ENCODE measurements at regions not wholly inside any gene's neighbourhood (a gene's known extent, or its start where the extent isn't known, plus 50 kb on each side); places are given as distances from the start of the nearest gene placed in this dataset.

DNA sequence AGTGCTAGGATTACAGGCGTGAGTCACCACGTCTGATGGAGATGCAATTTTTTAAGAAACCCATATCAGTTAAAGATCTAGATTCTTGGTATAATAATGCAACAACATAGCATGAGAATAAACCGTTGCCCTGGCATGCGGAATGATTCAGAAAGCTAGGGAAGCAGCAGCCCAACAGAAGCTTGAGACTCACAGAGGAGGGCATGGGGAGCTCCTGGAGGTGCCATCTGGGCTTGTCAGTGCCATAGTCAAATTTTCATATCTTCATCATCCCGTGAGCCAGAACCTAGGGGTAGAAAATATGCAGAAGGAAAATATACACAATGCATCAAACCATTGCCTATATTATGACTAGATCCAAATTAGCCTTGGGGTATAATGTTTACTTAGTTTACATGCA is 118.7 kb upstream of the ADAMTS16 start:
- TF ChIP-seq SIN3A (IDR thresholded peaks at IDR 0.05; ENCODE audit: borderline replicate concordance, insufficient read depth, low read length) (no peak), TAF1 (IDR thresholded peaks at IDR 0.05; ENCODE audit: borderline replicate concordance, insufficient read depth, low read length) (no peak), POLR2AphosphoS5 (IDR thresholded peaks at IDR 0.05; ENCODE audit: low read depth, low read length) (no peak), FOXP2 (optimal IDR thresholded peaks at IDR 0.05; ENCODE audit: borderline replicate concordance, extremely low read depth, extremely low read length, insufficient read depth) (no peak)
- TF ChIP-seq, protein P1, sequence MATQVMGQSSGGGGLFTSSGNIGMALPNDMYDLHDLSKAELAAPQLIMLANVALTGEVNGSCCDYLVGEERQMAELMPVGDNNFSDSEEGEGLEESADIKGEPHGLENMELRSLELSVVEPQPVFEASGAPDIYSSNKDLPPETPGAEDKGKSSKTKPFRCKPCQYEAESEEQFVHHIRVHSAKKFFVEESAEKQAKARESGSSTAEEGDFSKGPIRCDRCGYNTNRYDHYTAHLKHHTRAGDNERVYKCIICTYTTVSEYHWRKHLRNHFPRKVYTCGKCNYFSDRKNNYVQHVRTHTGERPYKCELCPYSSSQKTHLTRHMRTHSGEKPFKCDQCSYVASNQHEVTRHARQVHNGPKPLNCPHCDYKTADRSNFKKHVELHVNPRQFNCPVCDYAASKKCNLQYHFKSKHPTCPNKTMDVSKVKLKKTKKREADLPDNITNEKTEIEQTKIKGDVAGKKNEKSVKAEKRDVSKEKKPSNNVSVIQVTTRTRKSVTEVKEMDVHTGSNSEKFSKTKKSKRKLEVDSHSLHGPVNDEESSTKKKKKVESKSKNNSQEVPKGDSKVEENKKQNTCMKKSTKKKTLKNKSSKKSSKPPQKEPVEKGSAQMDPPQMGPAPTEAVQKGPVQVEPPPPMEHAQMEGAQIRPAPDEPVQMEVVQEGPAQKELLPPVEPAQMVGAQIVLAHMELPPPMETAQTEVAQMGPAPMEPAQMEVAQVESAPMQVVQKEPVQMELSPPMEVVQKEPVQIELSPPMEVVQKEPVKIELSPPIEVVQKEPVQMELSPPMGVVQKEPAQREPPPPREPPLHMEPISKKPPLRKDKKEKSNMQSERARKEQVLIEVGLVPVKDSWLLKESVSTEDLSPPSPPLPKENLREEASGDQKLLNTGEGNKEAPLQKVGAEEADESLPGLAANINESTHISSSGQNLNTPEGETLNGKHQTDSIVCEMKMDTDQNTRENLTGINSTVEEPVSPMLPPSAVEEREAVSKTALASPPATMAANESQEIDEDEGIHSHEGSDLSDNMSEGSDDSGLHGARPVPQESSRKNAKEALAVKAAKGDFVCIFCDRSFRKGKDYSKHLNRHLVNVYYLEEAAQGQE (IDR thresholded peaks at IDR 0.05; ENCODE audit: insufficient read depth in 1 of 2, low read depth in 2 of 2, low read length in 2 of 2): no peak

DNA sequence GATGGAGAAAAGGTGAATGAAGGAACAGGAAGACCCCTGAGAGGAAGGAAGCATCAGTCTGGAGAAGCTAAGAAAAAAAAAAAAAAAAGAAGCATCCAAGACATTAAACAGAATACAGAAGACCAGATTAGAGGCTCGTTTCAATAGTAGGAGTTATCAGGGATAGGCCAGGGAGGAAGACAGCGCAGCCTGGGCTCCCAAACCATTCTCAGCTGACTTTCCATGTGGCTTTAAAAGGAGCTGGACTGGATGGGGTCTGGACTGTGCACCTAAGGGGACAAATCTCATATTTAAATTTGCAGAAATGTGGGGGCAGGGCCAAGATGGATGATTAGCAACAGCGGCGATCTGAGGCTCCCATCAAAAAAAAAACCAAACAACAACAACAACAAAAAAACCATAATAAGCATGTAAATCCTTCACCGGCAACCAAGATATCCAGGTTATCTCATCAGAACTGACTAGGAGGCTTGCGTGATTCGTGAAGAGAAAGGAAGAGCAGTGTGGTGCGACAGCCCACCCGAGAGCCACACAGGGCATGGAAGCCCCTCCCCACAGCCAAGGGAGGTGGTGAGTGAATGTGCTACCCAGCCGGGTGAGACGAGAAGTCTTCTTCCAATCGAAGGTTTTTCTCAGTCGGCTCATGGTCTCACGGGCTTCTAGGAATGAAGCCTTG is 114.9 kb upstream of the ADAMTS16 start:
- TF ChIP-seq, protein P1 (IDR thresholded peaks at IDR 0.05; ENCODE audit: insufficient read depth in 1 of 2, low read depth in 2 of 2, low read length in 2 of 2): no peak
- TF ChIP-seq FOXP2 (optimal IDR thresholded peaks at IDR 0.05; ENCODE audit: borderline replicate concordance, extremely low read depth, extremely low read length, insufficient read depth) (no peak), POLR2AphosphoS5 (IDR thresholded peaks at IDR 0.05; ENCODE audit: low read depth, low read length) (no peak), TAF1 (IDR thresholded peaks at IDR 0.05; ENCODE audit: borderline replicate concordance, insufficient read depth, low read length) (no peak), SIN3A (IDR thresholded peaks at IDR 0.05; ENCODE audit: borderline replicate concordance, insufficient read depth, low read length) (no peak)

DNA sequence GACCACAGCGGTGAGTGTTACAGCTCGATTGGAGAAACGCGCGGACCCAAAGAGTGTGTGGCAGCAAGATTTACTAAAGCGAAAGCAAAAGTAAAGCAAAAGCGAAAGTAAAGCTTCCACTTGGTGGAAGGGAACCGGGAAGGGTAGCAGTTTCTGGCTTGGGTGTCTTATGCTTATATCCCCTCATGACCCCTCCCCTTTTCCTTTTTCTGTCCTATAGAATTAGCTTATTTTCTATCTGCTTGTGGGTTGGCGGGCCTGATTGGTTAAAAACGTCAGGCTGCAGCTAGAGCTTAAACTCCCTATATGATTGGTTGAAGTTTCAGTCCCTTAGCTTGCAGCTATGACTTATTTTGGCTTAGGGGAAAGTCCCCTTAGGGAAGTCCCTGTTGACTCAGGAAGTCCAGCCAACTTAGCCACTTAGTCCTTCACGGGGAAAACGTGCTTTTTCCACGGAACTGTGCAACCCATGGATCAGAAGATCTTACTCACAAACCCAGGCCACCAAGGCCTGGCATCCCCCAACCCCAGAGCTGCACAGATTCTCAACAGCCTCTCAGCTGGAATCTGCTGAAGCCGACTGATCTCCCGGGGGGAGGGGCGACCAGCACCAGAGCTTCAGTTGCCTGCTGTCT is 114.2 kb upstream of the ADAMTS16 start:
- no peak for TF ChIP-seq TAF1 (IDR thresholded peaks at IDR 0.05; ENCODE audit: borderline replicate concordance, insufficient read depth, low read length)
- TF ChIP-seq, protein P1 (IDR thresholded peaks at IDR 0.05; ENCODE audit: insufficient read depth in 1 of 2, low read depth in 2 of 2, low read length in 2 of 2): no peak
- no peak for TF ChIP-seq SIN3A (IDR thresholded peaks at IDR 0.05; ENCODE audit: borderline replicate concordance, insufficient read depth, low read length)
- no peak for TF ChIP-seq POLR2AphosphoS5 (IDR thresholded peaks at IDR 0.05; ENCODE audit: low read depth, low read length)
- no peak for TF ChIP-seq FOXP2 (optimal IDR thresholded peaks at IDR 0.05; ENCODE audit: borderline replicate concordance, extremely low read depth, extremely low read length, insufficient read depth)

DNA sequence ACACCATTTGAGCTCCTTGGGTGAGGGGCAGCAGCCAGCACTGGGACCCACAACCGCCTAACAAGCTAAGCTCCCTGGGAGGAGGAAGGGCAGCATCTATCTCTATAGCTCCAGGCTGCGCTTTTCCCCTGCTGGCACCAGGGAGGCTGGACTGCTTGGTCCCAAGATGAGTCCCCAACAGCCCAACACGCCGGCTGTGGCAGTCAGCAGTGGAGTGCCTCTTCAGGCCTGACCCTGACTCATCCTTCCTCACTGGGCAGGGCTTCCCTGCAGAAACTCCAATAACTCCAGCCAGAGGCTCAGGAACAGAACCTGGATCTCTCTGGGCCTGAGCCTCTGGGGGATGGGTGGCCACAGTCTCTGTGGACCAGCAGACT is 113.7 kb upstream of the ADAMTS16 start:
- no peak for TF ChIP-seq TAF1 (IDR thresholded peaks at IDR 0.05; ENCODE audit: borderline replicate concordance, insufficient read depth, low read length)
- TF ChIP-seq POLR2AphosphoS5 (IDR thresholded peaks at IDR 0.05; ENCODE audit: low read depth, low read length): no peak
- TF ChIP-seq FOXP2 (optimal IDR thresholded peaks at IDR 0.05; ENCODE audit: borderline replicate concordance, extremely low read depth, extremely low read length, insufficient read depth): no peak
- TF ChIP-seq, protein P1 (IDR thresholded peaks at IDR 0.05; ENCODE audit: insufficient read depth in 1 of 2, low read depth in 2 of 2, low read length in 2 of 2): no peak
- no peak for TF ChIP-seq SIN3A (IDR thresholded peaks at IDR 0.05; ENCODE audit: borderline replicate concordance, insufficient read depth, low read length)

Measured in PFSK-1 (cell line).